ENCODE measurements at regions not wholly inside any gene's neighbourhood (a gene's known extent, or its start where the extent isn't known, plus 50 kb on each side); places are given as distances from the start of the nearest gene placed in this dataset.
"Not testable (repeated sequence)": the region's sequence is repeated elsewhere in the genome, so short reads cannot be mapped to it uniquely, and the experiment has no call there.

GRCh38 chr5:110846398-110847001 is 107.7 kb downstream of the SLC25A46 start:
- no peaks in the 10 kb centered on the region for H3K36me3 ChIP-seq (ENCODE audit: insufficient read depth)
- H3K4me3 ChIP-seq (ENCODE audit: low read depth, low read length), result no peak overlapping the region
- H3K27ac ChIP-seq (ENCODE audit: low read depth), result no peak overlapping the region
- 77% methylated on average over 4 of the region's 4 CpGs for WGBS
- DNase-seq (ENCODE audit: extremely low spot score), result no peak
- H3K4me1 ChIP-seq (ENCODE audit: insufficient read depth), result no peaks in the 10 kb centered on the region

DNA sequence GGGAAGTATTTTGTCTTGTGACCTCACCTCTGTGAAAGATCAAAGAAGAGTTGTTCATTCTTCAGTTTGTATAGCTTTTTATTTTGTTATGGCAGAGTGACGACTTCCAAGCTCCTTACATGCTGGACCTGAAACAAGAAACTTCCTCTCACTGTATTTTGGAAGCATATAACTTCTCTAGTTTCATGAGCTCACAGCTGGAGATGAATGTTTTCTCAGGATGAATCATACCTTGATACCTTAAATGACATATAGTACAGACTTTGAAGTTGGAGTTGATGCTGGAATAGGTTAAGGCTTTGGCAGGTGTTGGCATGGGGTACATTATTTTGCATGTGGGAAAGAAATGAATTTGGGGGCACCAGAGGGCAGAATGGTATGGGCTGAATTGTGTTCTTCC is 112.5 kb downstream of the SLC25A46 start:
- H3K4me1 ChIP-seq (ENCODE audit: insufficient read depth), result no peaks in the 10 kb centered on the region
- no peak overlapping the region for H3K27ac ChIP-seq (ENCODE audit: low read depth)
- WGBS, result 63% methylated on average over 1 of the region's 1 CpG
- no peaks in the 10 kb centered on the region for H3K36me3 ChIP-seq (ENCODE audit: insufficient read depth)
- DNase-seq (ENCODE audit: extremely low spot score), result no peak
- no peak overlapping the region for H3K4me3 ChIP-seq (ENCODE audit: low read depth, low read length)

DNA sequence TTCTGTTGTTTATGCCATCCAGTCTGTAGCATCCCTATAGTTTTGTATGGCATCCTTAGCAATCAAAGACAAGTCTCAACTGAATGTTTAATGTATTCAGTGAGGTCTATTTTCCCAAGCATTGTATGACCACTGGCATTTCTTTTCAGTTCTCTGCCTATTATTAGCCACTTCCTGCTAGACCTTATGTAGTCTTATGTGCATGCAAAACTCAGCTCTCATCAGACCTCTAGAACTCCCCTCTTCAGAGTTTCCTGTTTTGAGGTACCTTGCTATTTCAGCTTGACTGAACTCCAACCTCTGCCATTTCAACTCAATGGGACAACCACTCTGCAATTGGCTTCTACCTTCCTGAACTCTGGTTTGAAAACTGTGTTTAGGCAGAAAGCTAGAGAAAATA is 113.2 kb downstream of the SLC25A46 start:
- Histone ChIP-seq H3K36me3 (ENCODE audit: insufficient read depth) (no peaks in the 10 kb centered on the region), H3K4me1 (ENCODE audit: insufficient read depth) (no peaks in the 10 kb centered on the region), H3K4me3 (ENCODE audit: low read depth, low read length) (no peak overlapping the region), H3K27ac (ENCODE audit: low read depth) (no peak overlapping the region)
- DNase-seq (ENCODE audit: extremely low spot score), result no peak

DNA sequence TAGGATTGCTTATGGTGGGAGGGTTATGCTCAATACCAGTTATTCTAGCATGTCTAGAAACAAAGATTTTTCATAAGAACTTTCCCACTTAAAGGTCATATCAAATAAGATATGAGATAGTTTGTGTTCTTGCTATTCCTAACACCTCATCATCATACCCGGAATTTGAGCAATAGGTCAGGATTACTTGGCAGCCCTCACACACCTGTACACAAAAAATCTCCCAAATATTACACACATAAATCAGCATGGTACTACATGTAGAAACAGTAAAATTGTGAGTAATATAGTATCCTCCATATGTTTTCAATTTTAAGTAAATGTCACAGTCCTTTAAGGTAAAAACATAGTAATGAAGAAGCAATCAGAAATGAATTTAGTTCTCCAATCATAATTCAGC is 113.7 kb downstream of the SLC25A46 start:
- no peaks in the 10 kb centered on the region for H3K4me1 ChIP-seq (ENCODE audit: insufficient read depth)
- no peak for DNase-seq (ENCODE audit: extremely low spot score)
- WGBS, result 94% methylated on average over 1 of the region's 1 CpG
- no peak overlapping the region for H3K4me3 ChIP-seq (ENCODE audit: low read depth, low read length)
- no peaks in the 10 kb centered on the region for H3K36me3 ChIP-seq (ENCODE audit: insufficient read depth)
- no peak overlapping the region for H3K27ac ChIP-seq (ENCODE audit: low read depth)

DNA sequence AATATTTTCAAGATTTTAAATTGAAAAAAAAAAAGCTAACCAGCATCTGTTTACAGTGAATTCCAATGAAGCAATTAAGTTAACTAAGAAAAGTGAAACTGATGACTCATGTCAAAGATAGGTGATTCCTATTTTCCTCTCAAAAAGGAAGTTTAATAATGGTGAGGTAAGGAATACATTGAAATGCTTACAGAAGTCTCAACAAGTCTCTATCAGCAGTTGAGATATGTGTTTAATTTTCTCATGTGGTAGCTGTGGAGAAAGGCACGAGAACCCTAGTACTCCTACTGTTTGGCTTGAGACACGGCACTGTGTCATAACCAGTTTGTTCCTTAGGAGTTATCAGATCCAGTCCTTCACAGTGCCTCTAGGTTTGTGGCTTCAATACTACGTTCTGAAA is 114.5 kb downstream of the SLC25A46 start:
- no peak for DNase-seq (ENCODE audit: extremely low spot score)
- no peak overlapping the region for H3K27ac ChIP-seq (ENCODE audit: low read depth)
- H3K4me3 ChIP-seq (ENCODE audit: low read depth, low read length), result no peak overlapping the region
- H3K36me3 ChIP-seq (ENCODE audit: insufficient read depth), result no peaks in the 10 kb centered on the region
- no peaks in the 10 kb centered on the region for H3K4me1 ChIP-seq (ENCODE audit: insufficient read depth)
- WGBS, result 72% methylated on average over 3 of the region's 3 CpGs

GRCh38 chr5:110854200-110854599 is 115.4 kb downstream of the SLC25A46 start:
- Histone ChIP-seq H3K4me1 (ENCODE audit: insufficient read depth) (no peaks in the 10 kb centered on the region), H3K4me3 (ENCODE audit: low read depth, low read length) (no peak overlapping the region), H3K27ac (ENCODE audit: low read depth) (no peak overlapping the region), H3K36me3 (ENCODE audit: insufficient read depth) (no peaks in the 10 kb centered on the region)
- DNase-seq (ENCODE audit: extremely low spot score), result no peak
- 36% methylated on average over 1 of the region's 1 CpG for WGBS

DNA sequence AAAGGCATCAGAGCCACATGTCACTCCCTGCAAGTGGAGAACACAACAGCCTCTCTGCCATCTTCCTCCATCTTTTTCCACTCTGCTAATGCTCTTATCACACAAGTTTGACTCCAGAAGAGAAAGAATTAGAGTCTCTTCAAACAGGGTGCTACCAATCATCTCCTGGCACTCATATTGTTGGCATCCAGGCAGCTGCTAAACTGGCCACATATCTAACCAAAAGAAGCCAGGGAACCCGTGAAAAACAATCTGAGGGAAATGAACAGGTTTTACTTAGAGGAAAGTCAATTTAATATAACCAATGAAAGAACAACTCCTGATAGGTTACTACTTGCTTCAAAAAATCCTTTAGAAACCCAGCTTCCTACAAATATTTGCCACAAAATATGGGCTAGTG is 117.2 kb downstream of the SLC25A46 start:
- H3K4me1 ChIP-seq (ENCODE audit: insufficient read depth), result no peaks in the 10 kb centered on the region
- H3K36me3 ChIP-seq (ENCODE audit: insufficient read depth), result no peaks in the 10 kb centered on the region
- H3K27ac ChIP-seq (ENCODE audit: low read depth), result no peak overlapping the region
- 78% methylated on average over 1 of the region's 1 CpG for WGBS
- no peak for DNase-seq (ENCODE audit: extremely low spot score)
- no peak overlapping the region for H3K4me3 ChIP-seq (ENCODE audit: low read depth, low read length)

DNA sequence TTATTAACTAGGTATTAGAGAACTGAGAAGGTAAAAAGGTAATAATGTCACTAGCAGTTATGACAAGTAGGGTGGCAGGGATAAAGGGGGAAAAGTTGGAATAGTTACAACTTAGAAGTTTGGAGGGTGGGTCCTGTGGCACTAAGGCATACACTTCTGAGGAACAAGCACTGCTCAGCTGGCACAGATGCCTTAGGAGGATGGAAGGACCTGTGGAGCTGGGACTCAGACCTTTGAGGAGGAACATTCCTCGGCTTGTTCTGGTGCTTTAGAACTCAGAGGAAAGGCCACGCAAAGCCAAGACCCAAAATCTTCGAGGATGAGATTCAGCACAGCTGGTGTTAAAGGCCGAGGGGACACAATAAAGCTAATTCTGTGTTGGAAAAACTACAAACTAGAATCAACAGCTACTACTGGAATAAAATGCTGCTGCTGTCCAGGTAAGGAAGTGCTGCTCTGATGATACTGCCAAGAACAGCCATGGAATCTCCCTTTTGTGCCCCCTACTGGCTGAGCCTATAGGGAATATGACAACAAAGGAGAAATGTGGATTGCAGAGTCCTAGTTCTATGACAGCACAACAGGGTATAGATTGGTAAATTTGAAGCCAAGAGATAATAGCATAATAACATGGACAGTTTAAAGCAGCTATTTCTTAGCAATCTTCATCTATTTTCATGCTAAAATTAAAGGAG is 126.7 kb downstream of the SLC25A46 start:
- 78% methylated on average over 4 of the region's 4 CpGs for WGBS

GRCh38 chr5:110869927-110870326 is 131.1 kb downstream of the SLC25A46 start:
- WGBS, result 67% methylated on average over 4 of the region's 4 CpGs
- no peaks in the 10 kb centered on the region for H3K4me1 ChIP-seq (ENCODE audit: insufficient read depth)
- H3K27ac ChIP-seq (ENCODE audit: low read depth), result no peak overlapping the region
- no peaks in the 10 kb centered on the region for H3K36me3 ChIP-seq (ENCODE audit: insufficient read depth)
- DNase-seq (ENCODE audit: extremely low spot score), result no peak
- no peak overlapping the region for H3K4me3 ChIP-seq (ENCODE audit: low read depth, low read length)

More for the DNA sequence above, 126.7 kb downstream of the SLC25A46 start:
- Histone ChIP-seq H3K36me3 (ENCODE audit: insufficient read depth) (no peaks in the 10 kb centered on the region), H3K4me3 (ENCODE audit: low read depth, low read length) (no peak overlapping the region), H3K4me1 (ENCODE audit: insufficient read depth) (no peaks in the 10 kb centered on the region), H3K27ac (ENCODE audit: low read depth) (no peak overlapping the region)
- DNase-seq (ENCODE audit: extremely low spot score), result no peak

GRCh38 chr5:110872200-110872599 is 133.4 kb downstream of the SLC25A46 start:
- DNase-seq (ENCODE audit: extremely low spot score), result no peak
- no peak overlapping the region for H3K4me3 ChIP-seq (ENCODE audit: low read depth, low read length)
- 97% methylated on average over 15 of the region's 15 CpGs for WGBS
- H3K27ac ChIP-seq (ENCODE audit: low read depth), result no peak overlapping the region
- H3K36me3 ChIP-seq (ENCODE audit: insufficient read depth), result no peaks in the 10 kb centered on the region
- H3K4me1 ChIP-seq (ENCODE audit: insufficient read depth), result no peaks in the 10 kb centered on the region

GRCh38 chr5:110872963-110873362 is 134.2 kb downstream of the SLC25A46 start:
- no peak for DNase-seq (ENCODE audit: extremely low spot score)
- no peaks in the 10 kb centered on the region for H3K36me3 ChIP-seq (ENCODE audit: insufficient read depth)
- WGBS, result 96% methylated on average over 7 of the region's 7 CpGs
- no peak overlapping the region for H3K4me3 ChIP-seq (ENCODE audit: low read depth, low read length)
- H3K4me1 ChIP-seq (ENCODE audit: insufficient read depth), result no peaks in the 10 kb centered on the region
- H3K27ac ChIP-seq (ENCODE audit: low read depth), result no peak overlapping the region

GRCh38 chr5:110873773-110874437 is 135.1 kb downstream of the SLC25A46 start:
- Histone ChIP-seq H3K27ac (ENCODE audit: low read depth) (no peak overlapping the region), H3K36me3 (ENCODE audit: insufficient read depth) (no peaks in the 10 kb centered on the region), H3K4me3 (ENCODE audit: low read depth, low read length) (no peak overlapping the region), H3K4me1 (ENCODE audit: insufficient read depth) (no peaks in the 10 kb centered on the region)
- WGBS, result 35% methylated on average over 3 of the region's 3 CpGs
- DNase-seq (ENCODE audit: extremely low spot score), result no peak

DNA sequence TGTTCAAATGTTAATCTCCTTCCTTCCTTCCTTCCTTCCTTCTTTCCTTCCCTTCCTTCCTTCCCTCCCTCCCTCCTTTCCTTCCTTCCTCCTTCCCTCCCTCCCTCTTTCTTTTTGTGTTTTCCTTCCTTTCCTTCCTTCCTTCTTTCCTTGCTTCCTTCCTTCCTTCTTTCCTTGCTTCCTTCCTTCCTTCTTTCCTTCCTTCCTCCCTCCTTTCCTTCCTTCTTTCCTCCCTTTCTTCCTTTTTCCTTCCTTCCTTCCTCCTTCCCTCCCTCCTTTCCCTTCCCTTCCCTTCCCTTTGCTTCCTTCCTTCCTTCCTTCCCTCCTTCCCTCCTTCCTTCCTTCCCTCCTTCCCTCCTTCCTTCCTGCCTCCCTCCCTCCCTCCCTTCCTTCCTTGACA is 136.3 kb downstream of the SLC25A46 start:
- not testable (repeated sequence) for H3K27ac ChIP-seq (ENCODE audit: low read depth); H3K4me1 ChIP-seq (ENCODE audit: insufficient read depth); H3K4me3 ChIP-seq (ENCODE audit: low read depth, low read length); H3K36me3 ChIP-seq (ENCODE audit: insufficient read depth); DNase-seq (ENCODE audit: extremely low spot score)

- DNase-seq (ENCODE audit: extremely low spot score), result no peak
- H3K36me3 ChIP-seq (ENCODE audit: insufficient read depth), result no peaks in the 10 kb centered on the region
- no peaks in the 10 kb centered on the region for H3K4me1 ChIP-seq (ENCODE audit: insufficient read depth)
- no peak overlapping the region for H3K4me3 ChIP-seq (ENCODE audit: low read depth, low read length)
- no peak overlapping the region for H3K27ac ChIP-seq (ENCODE audit: low read depth)
These were observed 139.3 kb downstream of the SLC25A46 start for GRCh38 chr5:110878115-110878514.
